OCI-LY1 (cell line): ENCODE measurements at regions not wholly inside any gene's neighbourhood (a gene's known extent, or its start where the extent isn't known, plus 50 kb on each side); places are given as distances from the start of the nearest gene placed in this dataset.
"Not testable (repeated sequence)": the region's sequence is repeated elsewhere in the genome, so short reads cannot be mapped to it uniquely, and the experiment has no call there.

Source experiments
- H2AFZ ChIP-seq: fragments of 200-600 bp; sonication (generic), shearing (Covaris generic); 2 replicates; pipeline ENCODE4 v1.6.0; 2014; ENCODE audit warnings: antibody characterized with exemption, mild to moderate bottlenecking, low read length
- H3F3A ChIP-seq: fragments of 200-600 bp; sonication (generic), shearing (Covaris generic); 2 replicates; pipeline ENCODE4 v1.6.0; 2014; ENCODE audit warnings: mild to moderate bottlenecking, antibody characterized with exemption, low read length, moderate library complexity; ENCODE audit not compliant: insufficient read depth
- H3K27ac ChIP-seq: fragments of 200-600 bp; sonication (generic); 2 replicates; pipeline ENCODE4 v1.5.1; 2014; ENCODE audit warnings: low read length, mixed run types, mild to moderate bottlenecking, low read depth; ENCODE audit not compliant: poor library complexity, severe bottlenecking
- H3K27me3 ChIP-seq: fragments of 200-600 bp; sonication (generic); 2 replicates; pipeline ENCODE4 v1.6.0; 2014; ENCODE audit warnings: antibody characterized with exemption, mild to moderate bottlenecking, low read length, moderate library complexity; ENCODE audit not compliant: insufficient read depth
- H3K36me3 ChIP-seq: fragments of 200-600 bp; sonication (generic); 2 replicates; pipeline ENCODE4 v1.6.1; 2014; ENCODE audit warnings: mild to moderate bottlenecking, antibody characterized with exemption, low read length, moderate library complexity, mixed read lengths; ENCODE audit not compliant: insufficient read depth
- H3K4me1 ChIP-seq: fragments of 200-600 bp; sonication (generic); 2 replicates; pipeline ENCODE4 v1.5.1; 2014; ENCODE audit warnings: mild to moderate bottlenecking, low read length, moderate library complexity; ENCODE audit not compliant: insufficient read depth, severe bottlenecking
- H3K4me2 ChIP-seq: fragments of 200-600 bp; sonication (generic), shearing (Covaris generic); 2 replicates; pipeline ENCODE4 v1.6.1; 2014; ENCODE audit warnings: low read length
- H3K4me3 ChIP-seq: fragments of 200-600 bp; sonication (generic); 2 replicates; pipeline ENCODE4 v1.5.1; 2014; ENCODE audit warnings: low read length, low read depth, mild to moderate bottlenecking, mixed read lengths; ENCODE audit not compliant: poor library complexity, severe bottlenecking
- H3K79me2 ChIP-seq: fragments of 200-600 bp; shearing (Covaris generic); 2 replicates; pipeline ENCODE4 v1.6.1; 2016; ENCODE audit warnings: mixed run types, low read length, mixed read lengths; ENCODE audit not compliant: insufficient read depth
- H3K9ac ChIP-seq: fragments of 200-600 bp; sonication (generic), shearing (Covaris generic); 2 replicates; pipeline ENCODE4 v1.6.1; 2014; ENCODE audit warnings: mild to moderate bottlenecking, low read length, mixed read lengths
- H3K9me2 ChIP-seq: fragments of 200-600 bp; sonication (generic), shearing (Covaris generic); 2 replicates; pipeline ENCODE4 v1.6.1; 2014; ENCODE audit warnings: low read depth, mild to moderate bottlenecking, low read length, mixed read lengths
- H3K9me3 ChIP-seq: fragments of 200-600 bp; shearing (Covaris generic); 2 replicates; pipeline ENCODE4 v1.6.1; 2014; ENCODE audit warnings: low read length, mixed read lengths
- H4K20me1 ChIP-seq: fragments of 200-600 bp; sonication (generic), shearing (Covaris generic); 2 replicates; pipeline ENCODE4 v1.6.0; 2016; ENCODE audit warnings: mild to moderate bottlenecking, low read length; ENCODE audit not compliant: insufficient read depth
- EZH2 ChIP-seq: fragments of 200-600 bp; sonication (generic), shearing (Covaris generic); IDR thresholded peaks from 2 replicates; pipeline ENCODE4 v1.8.0; 2017; ENCODE audit warnings: borderline replicate concordance, mixed run types, mild to moderate bottlenecking, antibody characterized with exemption, low read length, moderate library complexity, mixed read lengths
- TF ChIP-seq, protein P1 (sequence below): fragments of 200-600 bp; sonication (generic), shearing (Covaris generic); IDR thresholded peaks from 2 replicates; pipeline ENCODE4 v1.5.1; 2017; ENCODE audit warnings: mild to moderate bottlenecking, antibody characterized with exemption, low read length, moderate library complexity, mixed read lengths

DNA sequence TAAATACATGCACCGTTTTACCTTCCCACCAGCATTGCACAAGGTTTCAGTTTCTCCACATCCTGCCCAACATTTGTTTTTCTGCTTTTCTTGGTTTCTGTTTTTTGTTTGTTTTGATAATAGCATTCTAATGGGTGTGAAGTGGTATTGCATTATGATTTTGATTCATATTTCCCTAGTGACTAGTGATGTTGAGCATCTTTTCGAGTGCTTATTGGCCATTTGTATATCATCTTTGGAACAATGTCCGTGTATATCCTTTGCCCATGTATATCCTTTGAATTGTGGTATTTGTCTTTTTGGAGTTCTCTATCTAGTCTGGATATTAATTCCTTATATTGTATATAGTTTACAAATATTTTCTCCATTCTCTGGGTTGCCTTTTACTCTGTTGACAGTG is 2914.8 kb upstream of the OR11H1 start:
- no peak overlapping the region for H3K27ac ChIP-seq
- H3K9me3 ChIP-seq: no peaks in the 10 kb centered on the region
- no peaks in the 10 kb centered on the region for H3K27me3 ChIP-seq
- no peak overlapping the region for H3K4me3 ChIP-seq
- no peak overlapping the region for H3K9ac ChIP-seq
- TF ChIP-seq EZH2: no peak
- TF ChIP-seq, protein P1, sequence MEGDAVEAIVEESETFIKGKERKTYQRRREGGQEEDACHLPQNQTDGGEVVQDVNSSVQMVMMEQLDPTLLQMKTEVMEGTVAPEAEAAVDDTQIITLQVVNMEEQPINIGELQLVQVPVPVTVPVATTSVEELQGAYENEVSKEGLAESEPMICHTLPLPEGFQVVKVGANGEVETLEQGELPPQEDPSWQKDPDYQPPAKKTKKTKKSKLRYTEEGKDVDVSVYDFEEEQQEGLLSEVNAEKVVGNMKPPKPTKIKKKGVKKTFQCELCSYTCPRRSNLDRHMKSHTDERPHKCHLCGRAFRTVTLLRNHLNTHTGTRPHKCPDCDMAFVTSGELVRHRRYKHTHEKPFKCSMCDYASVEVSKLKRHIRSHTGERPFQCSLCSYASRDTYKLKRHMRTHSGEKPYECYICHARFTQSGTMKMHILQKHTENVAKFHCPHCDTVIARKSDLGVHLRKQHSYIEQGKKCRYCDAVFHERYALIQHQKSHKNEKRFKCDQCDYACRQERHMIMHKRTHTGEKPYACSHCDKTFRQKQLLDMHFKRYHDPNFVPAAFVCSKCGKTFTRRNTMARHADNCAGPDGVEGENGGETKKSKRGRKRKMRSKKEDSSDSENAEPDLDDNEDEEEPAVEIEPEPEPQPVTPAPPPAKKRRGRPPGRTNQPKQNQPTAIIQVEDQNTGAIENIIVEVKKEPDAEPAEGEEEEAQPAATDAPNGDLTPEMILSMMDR: no peak
- no peaks in the 10 kb centered on the region for H3K36me3 ChIP-seq
- no peaks in the 10 kb centered on the region for H4K20me1 ChIP-seq
- H3K9me2 ChIP-seq: no peaks in the 10 kb centered on the region
- H3K4me2 ChIP-seq: no peak overlapping the region
- no peaks in the 10 kb centered on the region for H3K4me1 ChIP-seq
- no peak overlapping the region for H2AFZ ChIP-seq
- no peaks in the 10 kb centered on the region for H3K79me2 ChIP-seq
- H3F3A ChIP-seq: no peaks in the 10 kb centered on the region

DNA sequence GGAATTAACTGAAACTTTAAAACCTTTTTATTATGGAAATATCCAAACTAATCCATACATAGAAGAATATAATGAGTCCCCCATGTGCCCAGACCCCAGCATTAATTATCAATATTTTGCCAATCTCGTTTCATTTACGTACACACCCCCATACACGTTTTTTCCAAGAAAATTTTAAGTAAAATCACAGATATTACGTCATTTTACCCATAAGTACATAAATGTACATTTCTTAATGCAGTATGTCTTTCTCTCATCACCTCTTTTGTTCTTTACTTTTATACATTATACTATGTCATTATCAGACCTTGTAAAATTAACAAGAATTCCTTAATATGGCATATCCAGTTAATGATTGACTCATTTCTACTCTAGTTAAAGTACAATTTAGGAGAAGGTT is 2914.1 kb upstream of the OR11H1 start:
- H2AFZ ChIP-seq, H3K4me3 ChIP-seq, H3K27ac ChIP-seq, H3K79me2 ChIP-seq, H3K9ac ChIP-seq, H3K27me3 ChIP-seq, H3K4me1 ChIP-seq, H3K9me3 ChIP-seq, H3K9me2 ChIP-seq, H3K4me2 ChIP-seq, H3F3A ChIP-seq, H3K36me3 ChIP-seq, H4K20me1 ChIP-seq: not testable (repeated sequence)

DNA sequence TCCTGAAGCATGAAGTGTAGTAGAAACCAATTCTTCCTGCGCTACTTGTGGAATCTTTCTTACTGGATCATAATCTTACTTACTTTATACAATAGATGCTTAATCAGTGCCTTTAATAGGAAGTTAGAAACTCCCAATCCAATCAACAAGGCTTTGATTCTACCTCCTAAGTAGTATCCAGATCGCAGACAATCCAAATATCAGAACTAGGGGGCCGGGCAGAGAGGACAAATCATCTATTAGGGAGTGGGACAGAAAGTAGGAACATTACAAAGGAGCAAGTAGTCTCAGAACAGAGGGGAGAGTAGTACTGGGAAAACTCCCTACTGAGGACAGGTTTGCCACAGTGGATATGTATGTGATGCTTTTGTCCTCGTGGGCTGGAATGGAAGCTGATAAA is 2901.1 kb upstream of the OR11H1 start:
- H3K9me3 ChIP-seq, H3K4me3 ChIP-seq, H3K4me1 ChIP-seq, H3K27me3 ChIP-seq, H3F3A ChIP-seq, H2AFZ ChIP-seq, H3K9ac ChIP-seq, H3K4me2 ChIP-seq, H3K36me3 ChIP-seq, H4K20me1 ChIP-seq, H3K27ac ChIP-seq, H3K9me2 ChIP-seq, H3K79me2 ChIP-seq: not testable (repeated sequence)

DNA sequence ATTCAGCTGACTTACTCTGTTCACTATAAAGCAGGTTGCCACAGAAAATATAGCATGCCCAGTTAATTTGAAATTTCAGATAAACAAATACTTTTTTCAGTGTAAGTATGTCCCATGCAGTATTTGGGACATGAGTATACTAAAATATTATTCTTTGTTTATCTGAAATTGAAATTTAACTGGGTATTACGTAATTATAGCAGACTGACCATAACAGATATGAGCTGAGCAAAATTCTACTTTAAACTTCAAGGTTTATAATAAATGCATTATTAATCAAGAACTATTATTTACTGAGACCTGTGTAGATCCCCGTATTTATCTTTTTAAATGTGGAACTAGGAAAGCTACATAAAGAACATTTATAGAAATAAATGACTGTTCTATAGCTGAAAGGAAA is 2898.2 kb upstream of the OR11H1 start:
- H3K79me2 ChIP-seq, H3K4me3 ChIP-seq, H3K9me2 ChIP-seq, H3K27me3 ChIP-seq, H3K9me3 ChIP-seq, H3K4me1 ChIP-seq, H3K27ac ChIP-seq, H3K36me3 ChIP-seq, H3K4me2 ChIP-seq, H4K20me1 ChIP-seq, H2AFZ ChIP-seq, H3K9ac ChIP-seq, H3F3A ChIP-seq: not testable (repeated sequence)

DNA sequence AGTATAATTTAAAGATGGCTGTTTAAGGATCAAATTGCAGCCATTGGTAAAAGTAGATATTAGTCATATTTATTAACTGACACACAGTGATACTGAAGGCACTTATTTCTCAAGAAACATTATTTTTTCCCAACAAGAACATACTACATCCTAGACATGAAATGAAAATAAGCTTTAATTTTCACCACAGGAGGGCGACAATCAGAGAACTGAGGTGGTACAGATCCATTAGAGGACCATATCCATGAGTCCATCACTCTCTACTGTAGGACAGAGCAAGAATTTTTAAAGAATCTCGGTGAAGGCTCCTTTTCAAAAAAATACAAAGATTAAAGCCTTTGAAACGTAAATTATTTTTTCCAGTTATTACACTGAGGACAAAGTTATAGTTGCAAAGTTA is 2897.0 kb upstream of the OR11H1 start:
- H3K9me3 ChIP-seq, H2AFZ ChIP-seq, H3K27ac ChIP-seq: not testable (repeated sequence)

DNA sequence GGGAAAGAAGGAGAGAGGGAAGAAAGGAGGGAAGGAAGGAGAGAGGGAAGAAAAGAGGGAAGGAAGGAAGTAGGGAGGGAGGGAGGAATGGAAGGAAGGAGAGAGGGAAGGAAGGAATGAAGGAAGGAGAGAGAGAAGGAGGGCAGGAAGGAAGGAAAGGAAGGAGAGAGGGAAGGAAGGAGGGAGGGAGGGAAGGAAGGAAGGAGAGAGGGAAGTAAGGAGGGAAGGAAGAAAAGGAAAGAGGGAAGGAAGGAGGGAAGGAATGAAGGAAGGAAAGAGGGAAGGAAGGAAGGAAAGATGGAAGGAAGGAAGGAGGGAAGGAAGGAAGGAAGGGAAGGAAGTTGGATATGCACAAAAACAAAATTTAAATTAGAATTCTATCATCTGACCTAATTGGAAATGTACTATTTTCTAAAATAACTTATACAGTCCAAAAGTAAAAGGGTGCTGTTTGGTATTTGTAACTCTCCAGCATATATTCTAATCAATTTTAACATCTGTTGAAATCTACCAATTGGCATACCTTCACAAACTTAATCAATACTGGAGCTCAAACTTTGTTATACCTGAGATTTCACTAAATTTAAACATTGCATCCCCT is 2890.3 kb upstream of the OR11H1 start:
- not testable (repeated sequence) for H3K27me3 ChIP-seq, H3F3A ChIP-seq, H3K36me3 ChIP-seq, H3K4me1 ChIP-seq, H3K79me2 ChIP-seq, H3K27ac ChIP-seq, H3K4me3 ChIP-seq, H4K20me1 ChIP-seq, H3K4me2 ChIP-seq, H2AFZ ChIP-seq, H3K9me3 ChIP-seq, H3K9me2 ChIP-seq, H3K9ac ChIP-seq

More for the DNA sequence above, 2897.0 kb upstream of the OR11H1 start:
- not testable (repeated sequence) for H3K9ac ChIP-seq, H3K4me2 ChIP-seq, H3K27me3 ChIP-seq, H3F3A ChIP-seq, H3K36me3 ChIP-seq, H3K4me1 ChIP-seq, H3K9me2 ChIP-seq, H3K79me2 ChIP-seq, H4K20me1 ChIP-seq, H3K4me3 ChIP-seq
- TF ChIP-seq, protein P1: peak; percentile 36; the same call in 1 of the 2 replicates
